GM19351 (cell line): ENCODE measurements at regions not wholly inside any gene's neighbourhood (a gene's known extent, or its start where the extent isn't known, plus 50 kb on each side); places are given as distances from the start of the nearest gene placed in this dataset.
"Not testable (repeated sequence)": the region's sequence is repeated elsewhere in the genome, so short reads cannot be mapped to it uniquely, and the experiment has no call there.

Source experiments
- ATAC-seq: cut with Tn5 transposase; IDR thresholded peaks from one replicate; pipeline ENCODE4 v1.9.1; 2021; ENCODE audit warnings: mild to moderate bottlenecking, moderate library complexity; ENCODE audit not compliant: unreplicated experiment

DNA sequence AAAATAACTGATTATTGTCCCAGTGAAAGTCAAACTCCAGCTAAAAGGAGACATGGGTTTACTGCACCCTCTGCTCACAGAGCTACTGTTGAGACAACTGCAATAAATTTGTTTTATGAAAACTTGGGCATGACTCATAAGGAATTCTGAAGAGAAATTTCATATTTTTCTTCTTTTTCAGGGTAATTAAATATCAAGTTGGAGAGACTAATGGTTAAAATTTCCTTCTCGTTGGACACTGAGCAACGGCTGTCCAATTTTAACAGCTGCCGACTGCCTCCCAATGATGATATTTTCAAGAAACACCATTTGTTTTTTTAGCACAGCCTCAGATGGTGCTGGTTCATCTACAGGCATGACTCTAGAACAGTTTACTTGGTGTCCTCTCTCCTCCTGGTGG lies 259.2 kb upstream of the RGMB start:
- no peak for ATAC-seq

GRCh38 chr5:98516701-98517100 lies 256.8 kb upstream of the RGMB start:
- no peak for ATAC-seq

- no peak for ATAC-seq
Measured at GRCh38 chr5:98517560-98518366, 255.7 kb upstream of the RGMB start.

GRCh38 chr5:98518754-98519153 lies 254.7 kb upstream of the RGMB start:
- ATAC-seq = no peak

DNA sequence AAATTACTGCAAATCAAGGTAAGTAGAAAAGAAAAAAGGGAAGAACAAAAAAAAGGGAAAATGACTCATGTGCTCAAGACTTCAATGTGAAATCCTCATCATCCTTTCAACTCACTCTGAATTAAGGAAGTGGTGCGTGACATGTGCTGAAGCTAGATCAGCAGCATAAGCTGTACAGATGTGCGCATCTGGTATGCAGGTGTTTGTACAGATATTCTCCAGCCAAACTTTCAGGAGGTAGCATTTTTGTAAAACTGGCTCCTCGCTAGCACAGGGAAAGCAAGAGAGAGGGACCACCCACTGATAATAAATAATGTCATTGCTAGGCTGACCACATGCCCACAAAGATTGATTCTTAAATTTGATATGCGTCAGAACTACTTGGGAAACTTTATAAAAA lies 253.9 kb upstream of the RGMB start:
- no peak for ATAC-seq

DNA sequence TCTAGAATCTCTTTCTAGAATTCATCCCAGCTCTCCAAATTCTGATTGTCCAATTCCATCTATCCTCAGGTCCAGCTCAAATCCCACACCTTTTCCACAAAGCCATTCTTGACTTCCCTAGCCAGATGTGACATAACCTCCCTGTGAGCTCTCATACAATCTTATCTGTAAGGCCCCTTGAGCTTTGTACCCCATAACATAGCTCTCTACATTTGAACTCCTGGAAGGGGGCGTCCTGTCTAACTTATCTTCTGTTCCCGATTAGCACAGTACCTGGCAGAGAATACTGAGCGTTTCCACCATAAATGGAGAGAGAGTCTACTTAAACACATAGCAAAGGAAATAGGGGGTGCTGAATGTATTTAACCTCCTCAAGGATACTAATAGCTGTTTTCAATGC lies 251.6 kb upstream of the RGMB start:
- no peak for ATAC-seq

GRCh38 chr5:98524773-98525172 lies 248.7 kb upstream of the RGMB start:
- ATAC-seq = no peak

GRCh38 chr5:98527846-98528245 lies 245.6 kb upstream of the RGMB start:
- ATAC-seq = no peak

- ATAC-seq = no peak
Measured at GRCh38 chr5:98529321-98529720, 244.1 kb upstream of the RGMB start.

GRCh38 chr5:98530224-98530623 lies 243.2 kb upstream of the RGMB start:
- ATAC-seq = no peak

DNA sequence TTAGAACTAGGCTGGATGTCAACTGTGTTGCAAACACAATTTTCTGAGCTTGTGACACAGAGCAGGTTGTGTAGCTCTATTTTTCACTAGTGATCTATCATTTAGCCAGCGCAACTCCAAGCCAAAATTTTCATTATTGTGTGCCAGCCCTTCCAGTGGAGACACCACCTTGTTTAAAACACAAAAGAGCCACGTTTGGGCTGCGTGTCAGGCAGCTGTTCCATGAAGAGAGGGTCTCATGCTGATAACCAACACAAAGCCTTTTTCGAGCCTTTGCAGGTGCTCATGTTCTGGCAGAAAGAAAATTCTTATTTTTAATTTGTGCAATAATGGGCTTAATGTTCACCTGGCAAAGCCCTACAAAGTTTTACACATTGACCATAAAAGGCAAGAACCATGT lies 237.6 kb upstream of the RGMB start:
- no peak for ATAC-seq

GRCh38 chr5:98540056-98540455 lies 233.4 kb upstream of the RGMB start:
- ATAC-seq = no peak

- ATAC-seq = no peak
Measured at GRCh38 chr5:98541641-98542040, 231.8 kb upstream of the RGMB start.

DNA sequence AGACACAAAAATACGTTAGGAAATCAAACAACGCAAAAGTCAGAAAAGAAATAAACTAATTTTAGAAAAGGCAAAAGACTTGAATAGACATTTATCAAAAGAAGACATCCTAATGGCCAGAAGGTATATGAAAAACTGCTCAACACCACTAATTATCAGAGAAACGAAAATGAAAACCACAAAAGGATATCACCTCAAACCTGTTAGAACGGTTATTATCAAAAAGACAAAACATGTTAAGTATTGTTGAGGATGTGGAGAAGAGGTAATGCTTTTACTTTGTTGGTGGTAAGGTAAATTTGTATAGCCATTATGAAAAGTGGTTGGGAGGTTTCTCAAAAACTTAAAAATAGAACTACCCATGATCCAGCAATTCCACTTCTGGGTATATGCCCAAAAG lies 230.0 kb upstream of the RGMB start:
- no peak for ATAC-seq

DNA sequence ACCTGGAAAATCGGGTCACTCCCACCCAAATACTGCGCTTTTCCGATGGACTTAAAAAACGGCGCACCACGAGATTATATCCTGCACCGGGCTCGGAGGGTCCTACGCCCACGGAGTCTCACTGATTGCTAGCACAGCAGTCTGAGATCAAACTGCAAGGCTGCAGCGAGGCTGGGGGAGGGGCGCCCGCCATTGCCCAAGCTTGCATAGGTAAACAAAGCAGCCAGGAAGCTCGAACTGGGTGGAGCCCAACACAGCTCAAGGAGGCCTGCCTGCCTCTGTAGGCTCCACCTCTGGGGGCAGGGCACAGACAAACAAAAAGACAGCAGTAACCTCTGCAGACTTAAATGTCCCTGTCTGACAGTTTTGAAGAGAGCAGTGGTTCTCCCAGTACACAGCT lies 226.5 kb upstream of the RGMB start:
- not testable (repeated sequence) for ATAC-seq

DNA sequence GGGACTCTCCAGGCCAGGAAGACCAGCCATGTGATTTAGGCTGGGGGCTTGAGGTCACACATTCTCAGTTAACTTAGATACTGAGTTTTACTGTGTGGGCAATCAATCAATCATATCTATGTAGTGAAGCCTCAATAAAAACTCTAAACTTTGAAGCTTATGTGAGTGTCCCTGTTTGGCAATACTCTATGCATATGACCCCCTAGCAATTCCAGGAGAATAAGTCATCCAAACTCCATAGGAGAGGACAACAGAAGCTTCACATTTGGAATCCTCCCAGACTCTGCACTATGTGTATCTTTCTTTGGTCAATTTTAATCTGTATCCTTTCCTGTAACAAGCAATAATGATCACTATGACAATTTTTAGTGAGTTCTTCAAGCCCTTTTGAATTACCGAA lies 216.8 kb upstream of the RGMB start:
- ATAC-seq = no peak

DNA sequence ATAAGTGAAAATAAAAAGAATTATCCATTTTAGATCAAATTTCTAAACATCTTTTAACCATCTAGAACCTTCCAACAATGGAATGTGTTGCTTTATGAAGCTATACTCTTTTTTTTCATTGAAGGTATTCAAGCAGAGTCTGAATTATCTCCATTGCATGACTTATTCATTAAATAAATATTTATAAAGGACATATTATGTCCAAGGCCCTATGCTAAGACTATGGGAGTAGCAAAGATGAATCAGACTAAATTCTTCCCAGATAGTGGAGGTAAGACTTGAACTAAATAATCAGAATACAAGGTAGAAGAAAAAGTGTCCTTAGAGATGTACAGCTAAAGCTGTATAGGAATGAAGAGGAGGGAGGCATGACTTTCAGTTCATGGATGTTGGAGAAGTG lies 215.5 kb upstream of the RGMB start:
- no peak for ATAC-seq

GRCh38 chr5:98563885-98564653 lies 209.4 kb upstream of the RGMB start:
- no peak for ATAC-seq

DNA sequence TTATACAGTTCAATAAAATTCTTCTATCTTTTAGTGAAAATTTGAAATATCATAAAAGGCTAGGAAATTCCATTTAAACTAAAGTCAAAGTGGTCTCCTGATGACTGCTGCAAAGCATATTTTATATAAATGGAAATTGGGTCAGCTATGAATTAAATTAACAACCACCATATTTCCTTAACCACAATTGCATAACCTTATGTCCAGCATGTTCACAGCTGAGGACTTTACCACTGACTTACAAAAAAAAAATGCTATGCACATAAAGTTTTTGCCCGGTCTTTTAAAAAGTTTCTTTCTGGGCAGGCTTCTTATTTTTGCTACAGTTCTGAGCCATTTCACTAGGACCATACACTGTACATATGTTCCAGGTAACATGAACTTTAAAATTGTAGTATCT lies 208.6 kb upstream of the RGMB start:
- ATAC-seq = no peak

DNA sequence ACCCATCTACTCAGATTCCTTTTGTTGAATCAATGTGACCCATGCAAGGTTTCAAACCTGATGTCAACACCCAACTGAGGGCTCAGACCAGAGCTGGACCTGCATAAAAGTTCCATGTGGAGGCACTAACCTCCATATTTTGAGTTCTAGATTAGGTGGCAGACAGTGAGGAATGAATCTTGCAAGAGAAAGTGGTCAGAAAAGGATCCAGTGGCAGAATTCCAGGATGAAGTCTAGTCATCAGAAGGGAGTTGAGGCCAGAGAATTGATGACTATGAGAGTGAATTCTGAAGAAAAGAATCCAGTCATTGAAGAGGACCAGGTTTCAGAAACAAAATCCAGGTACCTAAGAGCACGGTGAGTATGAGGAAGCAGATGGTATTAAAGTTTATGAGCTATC lies 205.1 kb upstream of the RGMB start:
- ATAC-seq = no peak

DNA sequence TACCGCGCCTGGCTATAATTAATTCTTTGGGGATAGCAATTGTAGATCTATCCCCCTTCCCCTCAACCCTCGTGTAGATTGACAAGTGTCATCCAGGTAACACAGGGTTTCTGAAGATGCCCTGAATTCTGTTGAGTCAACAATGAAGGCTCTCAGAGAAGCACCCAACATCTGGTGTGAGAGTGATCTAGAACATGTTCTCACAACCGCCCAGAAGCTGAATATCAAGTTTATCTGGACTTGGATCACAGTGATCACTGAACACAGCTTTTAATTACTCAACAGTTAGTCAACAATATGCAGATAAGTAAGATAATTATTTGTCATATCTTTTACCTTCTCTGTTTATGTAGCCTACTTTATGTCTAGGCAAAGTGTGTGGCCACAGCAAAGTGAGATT lies 204.2 kb upstream of the RGMB start:
- no peak for ATAC-seq

GRCh38 chr5:98570010-98570409 lies 203.5 kb upstream of the RGMB start:
- ATAC-seq = no peak
